Activated CD8-positive, alpha-beta memory T cell treated with anti-CD3 and anti-CD28 coated beads, Interleukin-2, amount 50 U/mL, for 24 hours (primary cell): ENCODE measurements at regions not wholly inside any gene's neighbourhood (a gene's known extent, or its start where the extent isn't known, plus 50 kb on each side); places are given as distances from the start of the nearest gene placed in this dataset.

Experiments used
- DNase-seq: peaks from one replicate; pipeline ENCODE4 v3.0.0-alpha.2; 2020; ENCODE audit errors: extremely low read depth

DNA sequence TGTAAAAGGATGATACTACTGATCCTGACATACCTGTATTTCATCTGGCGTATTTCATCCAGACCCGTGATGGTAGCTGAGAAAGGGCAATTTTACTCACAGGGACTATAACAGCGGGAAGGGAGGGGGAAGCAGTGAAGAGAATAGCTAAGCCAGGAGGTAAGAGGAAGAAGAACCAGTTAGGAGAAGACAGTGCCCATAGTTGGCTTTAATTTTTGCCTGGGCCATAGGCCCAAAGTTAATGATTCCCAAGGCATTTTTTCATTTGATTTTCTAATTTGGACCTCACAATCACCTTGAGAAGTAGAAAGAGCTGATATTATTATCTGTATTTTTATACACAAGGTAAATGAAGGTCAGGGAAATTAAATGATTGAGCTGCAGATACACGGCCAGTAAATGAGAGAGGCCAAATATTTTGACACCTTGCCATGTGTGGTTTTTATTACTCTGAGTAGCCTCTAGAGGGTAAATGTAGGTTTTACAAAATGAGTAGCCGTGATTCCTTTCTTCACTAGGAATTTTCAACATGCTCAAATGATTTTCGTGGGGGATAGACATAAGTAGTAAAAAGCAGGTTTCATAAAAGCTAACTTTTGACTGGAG, 382.2 kb downstream of the FUT8 start:
- DNase-seq = no peak

DNA sequence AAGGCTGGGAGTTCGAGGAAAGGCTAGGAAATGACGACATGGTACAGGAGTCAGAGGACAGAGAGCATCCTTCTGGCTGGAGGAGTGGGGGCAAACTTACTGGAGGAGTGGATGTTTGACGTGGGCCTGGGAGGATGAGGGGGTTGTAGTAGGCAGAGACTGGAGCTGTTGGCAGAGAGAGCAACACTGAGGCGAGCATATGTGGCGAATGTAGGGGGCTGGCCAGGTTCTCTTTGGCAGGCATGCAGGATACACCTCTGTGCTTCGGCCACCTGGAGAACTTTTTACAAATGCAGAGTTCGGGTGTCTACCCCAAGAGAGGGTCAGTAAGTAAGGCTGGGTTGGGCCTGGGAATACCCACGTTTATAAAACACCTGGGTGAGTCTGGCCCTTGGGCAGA, 385.7 kb downstream of the FUT8 start:
- no peak for DNase-seq

DNA sequence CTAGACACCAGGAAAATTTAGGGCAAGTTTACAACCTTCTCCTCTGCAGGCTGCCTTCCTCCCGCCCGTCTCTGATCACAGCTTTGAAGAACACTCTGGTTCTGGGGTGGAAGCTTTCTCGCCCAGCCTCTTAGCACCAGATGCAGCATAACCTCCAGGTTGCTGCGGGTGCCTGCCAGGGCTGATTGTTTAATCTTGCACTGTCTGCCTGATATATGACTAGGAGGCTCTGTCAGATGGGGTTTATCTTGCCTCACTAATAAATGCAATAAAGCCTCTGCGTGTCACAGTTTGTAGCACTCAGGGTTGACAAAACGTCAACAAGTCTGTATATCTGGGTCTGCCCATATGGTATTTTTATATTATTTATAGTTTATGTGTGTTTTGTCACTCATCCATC, 388.2 kb downstream of the FUT8 start:
- no peak for DNase-seq

DNA sequence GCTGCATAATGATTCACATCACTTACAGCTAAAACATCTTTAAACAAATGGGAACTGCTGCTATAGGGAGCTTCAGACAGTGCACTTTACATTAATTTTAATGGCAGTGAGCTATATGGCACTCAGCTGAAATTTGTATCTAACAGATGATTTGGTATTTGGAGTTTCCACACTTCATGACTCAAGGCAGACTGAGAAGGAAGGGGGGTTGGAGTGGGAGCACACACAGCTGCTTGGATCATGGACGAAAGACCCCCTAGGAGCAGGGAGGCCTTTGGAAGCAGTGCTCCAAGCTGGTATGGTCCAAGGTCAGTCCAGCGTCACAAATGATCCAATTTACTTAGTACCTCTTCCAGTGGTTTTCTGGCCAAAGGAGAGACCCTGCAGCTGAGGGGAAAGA, 389.7 kb downstream of the FUT8 start:
- no peak for DNase-seq

- no peak for DNase-seq
Measured at GRCh38 chr14:65803885-65804284, 391.4 kb downstream of the FUT8 start.

DNA sequence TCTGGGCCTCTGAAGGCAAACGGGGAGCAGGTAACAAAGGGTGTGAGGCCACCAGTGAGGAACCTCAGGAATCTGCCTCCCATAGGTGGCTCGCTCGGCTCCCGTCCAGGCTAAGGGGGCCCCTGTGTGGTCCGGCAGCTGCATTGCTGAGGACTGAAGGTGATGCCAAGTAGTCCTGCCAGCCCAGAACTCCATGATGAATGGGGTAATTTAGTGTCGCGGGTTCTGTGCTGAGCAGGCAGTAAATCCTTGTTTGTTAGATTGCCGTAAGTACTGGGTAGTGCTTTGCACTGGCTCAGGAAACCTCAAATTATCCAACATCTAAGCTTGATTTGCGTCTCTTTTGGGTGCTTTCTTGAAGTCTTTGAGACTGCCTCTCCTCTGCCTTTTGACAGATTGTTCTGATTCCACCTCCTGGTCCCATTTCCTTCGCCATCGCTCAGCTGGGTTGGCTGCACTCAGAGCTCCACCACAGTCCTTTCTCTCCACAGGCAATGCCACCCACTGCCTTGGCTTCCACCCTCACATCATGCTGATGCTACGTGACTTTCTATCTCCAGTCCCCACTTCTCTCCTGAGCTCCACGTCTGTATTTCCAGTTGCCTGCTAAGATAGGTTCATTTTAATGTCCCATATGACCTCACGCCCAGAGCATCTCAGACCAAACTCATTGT, 392.0 kb downstream of the FUT8 start:
- no peak for DNase-seq

DNA sequence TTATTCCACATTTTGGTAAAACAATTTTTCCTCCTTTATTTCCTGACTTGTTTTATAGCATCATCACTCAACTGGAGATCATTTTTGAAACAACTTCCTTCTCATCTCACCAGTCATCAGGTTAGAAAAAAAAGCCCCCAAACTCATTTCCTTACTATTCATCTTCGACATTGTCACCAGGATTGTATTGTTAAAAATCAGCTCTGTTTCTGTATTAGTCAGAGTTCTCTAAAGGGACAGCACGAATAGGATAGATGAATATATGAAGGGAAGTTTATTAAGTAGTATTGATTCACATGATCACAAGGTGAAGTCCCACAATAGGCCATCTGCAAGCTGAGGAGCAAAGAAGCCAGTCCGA, 392.6 kb downstream of the FUT8 start:
- no peak for DNase-seq

DNA sequence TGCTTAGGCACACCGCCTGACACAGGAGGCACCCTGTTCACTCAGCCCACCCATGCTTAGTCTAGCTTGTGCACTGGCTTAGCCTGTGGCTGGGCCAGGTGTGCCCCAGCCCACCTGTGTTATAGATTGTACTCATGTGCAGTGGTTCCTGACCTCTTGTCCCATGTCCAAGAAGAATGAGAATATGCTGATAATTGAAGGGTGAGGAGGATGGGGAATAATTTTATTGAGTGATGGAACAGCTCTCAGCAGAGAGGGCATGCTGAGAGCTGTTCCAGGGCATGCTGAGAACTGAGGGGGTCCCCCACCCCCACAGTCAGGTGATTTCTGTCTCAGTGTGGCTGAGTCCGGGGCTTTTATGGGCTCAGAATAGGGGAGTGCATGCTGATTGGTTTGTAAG, 395.9 kb downstream of the FUT8 start:
- DNase-seq = no peak

DNA sequence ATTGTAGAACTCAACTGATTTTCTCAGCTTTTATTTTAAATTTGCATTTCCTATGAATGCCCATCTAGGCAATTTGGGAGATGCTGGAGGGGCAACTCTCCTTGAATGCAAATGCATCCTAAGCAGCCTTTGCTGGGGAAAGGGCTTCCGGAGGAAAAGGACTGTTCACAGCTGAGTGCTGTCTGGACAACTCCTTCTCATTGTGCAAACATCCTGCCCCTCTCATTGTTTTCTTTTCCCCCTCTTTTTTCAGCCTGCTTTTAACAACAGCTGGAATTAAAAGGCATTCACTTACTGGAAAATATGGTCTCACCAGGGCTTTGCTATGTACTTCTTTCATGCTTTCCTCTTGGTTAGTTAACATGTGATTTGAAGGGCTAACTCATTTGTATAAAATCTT, 397.8 kb downstream of the FUT8 start:
- no peak for DNase-seq

- no peak for DNase-seq
Measured at GRCh38 chr14:65813760-65814384, 401.3 kb downstream of the FUT8 start.

DNA sequence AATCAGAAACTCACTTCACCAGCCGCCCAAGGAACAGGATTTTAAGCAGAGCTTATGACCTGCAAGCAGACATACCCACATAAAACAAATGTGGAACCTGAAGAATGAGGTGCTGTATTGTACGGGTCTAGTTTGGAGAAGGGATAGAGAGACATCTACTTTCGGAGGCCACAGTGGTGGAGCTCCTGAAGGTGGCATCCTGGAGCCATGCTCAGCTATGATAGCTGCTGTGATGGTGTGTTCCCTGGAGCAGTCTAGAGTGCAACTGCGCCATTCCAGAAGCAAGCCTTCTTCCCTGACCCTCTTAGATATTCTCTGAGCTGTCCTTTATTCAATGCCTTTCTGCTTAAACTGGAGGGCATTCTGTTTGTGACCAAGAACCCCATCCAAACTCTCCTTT, 402.6 kb downstream of the FUT8 start:
- no peak for DNase-seq

GRCh38 chr14:65817011-65817410, 404.5 kb downstream of the FUT8 start:
- no peak for DNase-seq

GRCh38 chr14:65819569-65819968, 407.0 kb downstream of the FUT8 start:
- no peak for DNase-seq

DNA sequence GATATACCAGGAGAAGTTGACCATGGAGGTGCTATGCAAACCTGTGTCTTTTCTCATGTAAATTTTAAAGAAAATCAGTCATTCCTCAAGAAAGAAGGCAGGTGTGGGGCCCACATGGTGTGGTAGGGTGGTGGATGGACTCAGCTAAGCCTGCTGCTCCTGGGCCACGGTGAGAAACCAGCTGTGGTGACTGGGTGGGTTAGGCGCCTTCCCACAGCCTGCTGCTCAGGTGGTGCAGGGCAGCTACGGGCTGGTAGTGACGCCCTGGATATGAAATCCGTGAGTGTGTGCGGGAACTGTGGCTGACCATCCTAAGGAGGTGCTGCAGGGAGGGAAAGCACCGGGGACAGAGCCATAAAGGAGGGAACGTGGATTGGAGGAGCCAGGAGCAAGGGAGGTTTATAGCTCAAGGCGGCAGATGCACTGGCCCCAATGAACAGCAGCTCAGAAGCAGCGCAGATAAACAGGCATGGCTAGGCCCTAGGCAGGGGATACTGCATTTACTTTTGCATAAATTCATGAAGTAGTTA, 408.8 kb downstream of the FUT8 start:
- no peak for DNase-seq

DNA sequence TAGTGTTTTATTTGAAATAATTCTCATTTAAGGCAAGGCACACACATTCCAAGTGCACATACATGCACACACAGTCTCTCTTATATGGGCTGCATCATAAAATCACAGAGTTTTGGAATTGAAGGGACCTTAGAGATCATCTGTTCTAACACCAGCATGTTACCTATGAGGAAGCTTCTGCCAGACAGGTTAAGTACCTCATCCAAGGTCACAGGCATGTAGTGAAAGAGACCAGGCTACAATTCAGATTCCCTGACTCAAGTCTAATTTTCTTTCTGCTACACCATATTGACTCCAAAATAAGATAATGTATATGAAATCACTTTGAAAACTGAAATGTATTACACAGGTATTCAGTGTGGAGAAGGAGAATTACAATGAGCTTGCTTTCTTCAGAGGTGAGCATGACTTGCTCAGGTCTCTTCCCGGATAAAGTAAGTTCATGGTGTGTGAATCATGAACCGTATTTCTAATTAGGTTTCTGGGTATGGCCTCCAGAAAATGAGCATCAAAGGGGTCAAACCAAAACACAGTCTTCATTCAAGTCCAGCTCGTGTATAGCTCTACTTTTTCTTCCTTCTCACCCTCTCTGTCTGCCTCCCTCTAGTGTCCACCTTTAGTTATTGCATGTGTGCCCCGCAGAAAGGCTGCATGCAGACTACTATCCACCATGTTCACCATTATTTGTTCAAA, 411.9 kb downstream of the FUT8 start:
- peak; percentile 35 for DNase-seq

DNA sequence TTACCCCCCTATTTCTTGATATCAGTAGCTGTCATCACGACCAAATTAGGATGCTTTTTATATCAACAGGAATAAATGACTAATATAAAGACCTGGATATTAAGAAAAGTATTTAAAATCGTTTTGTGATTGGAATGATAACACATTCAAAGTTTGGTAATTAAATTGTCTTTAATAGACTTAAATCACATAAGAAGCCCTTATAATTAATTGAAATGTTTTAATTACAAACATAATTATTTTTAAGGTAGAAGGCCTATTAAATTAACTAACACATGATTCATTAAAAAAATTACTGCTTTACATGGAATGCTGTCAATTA, 412.4 kb downstream of the FUT8 start:
- DNase-seq = no peak

- no peak for DNase-seq
Measured at GRCh38 chr14:65826946-65827345, 414.4 kb downstream of the FUT8 start.

GRCh38 chr14:65827520-65827919, 415.0 kb downstream of the FUT8 start:
- no peak for DNase-seq

GRCh38 chr14:65828396-65828795, 415.9 kb downstream of the FUT8 start:
- DNase-seq = no peak

GRCh38 chr14:65832431-65833266, 420.1 kb downstream of the FUT8 start:
- DNase-seq = no peak

GRCh38 chr14:65833267-65833880, 420.8 kb downstream of the FUT8 start:
- no peak for DNase-seq

- no peak for DNase-seq
Measured at GRCh38 chr14:65834051-65834450, 421.5 kb downstream of the FUT8 start.
